Activated CD4-positive, alpha-beta T cell treated with anti-CD3 and anti-CD28 coated beads, Interleukin-2, amount 50 U/mL, for 48 hours (primary cell): ENCODE measurements at regions not wholly inside any gene's neighbourhood (a gene's known extent, or its start where the extent isn't known, plus 50 kb on each side); places are given as distances from the start of the nearest gene placed in this dataset.

Experiments
- DNase-seq, 2 experiments: peaks; one replicate each; pipeline ENCODE4 v3.0.0-alpha.2; 2020

GRCh38 chr18:28647961-28648360 lies 471.0 kb upstream of the CDH2 start:
- no peak for DNase-seq

DNA sequence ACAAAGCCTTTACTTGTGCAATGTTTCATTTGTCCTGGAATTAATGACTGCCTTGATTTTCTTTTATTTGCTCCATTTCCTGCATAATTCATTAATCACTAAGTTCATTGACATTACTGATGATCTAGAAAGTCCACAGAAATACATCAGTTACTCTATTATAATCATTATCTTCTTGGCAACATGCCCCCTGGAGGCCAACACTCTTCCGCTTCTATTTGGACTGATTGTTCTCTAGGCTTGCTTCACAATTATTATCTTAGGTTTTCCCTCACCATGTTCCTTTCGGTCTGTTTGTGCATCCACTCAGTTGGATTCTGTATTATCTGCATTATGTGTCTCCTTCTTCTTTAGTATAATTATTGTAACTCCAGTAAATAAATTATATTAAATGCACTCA lies 461.0 kb upstream of the CDH2 start:
- DNase-seq = no peak

- no peak for DNase-seq
These were observed 458.6 kb upstream of the CDH2 start for GRCh38 chr18:28635530-28635929.

DNA sequence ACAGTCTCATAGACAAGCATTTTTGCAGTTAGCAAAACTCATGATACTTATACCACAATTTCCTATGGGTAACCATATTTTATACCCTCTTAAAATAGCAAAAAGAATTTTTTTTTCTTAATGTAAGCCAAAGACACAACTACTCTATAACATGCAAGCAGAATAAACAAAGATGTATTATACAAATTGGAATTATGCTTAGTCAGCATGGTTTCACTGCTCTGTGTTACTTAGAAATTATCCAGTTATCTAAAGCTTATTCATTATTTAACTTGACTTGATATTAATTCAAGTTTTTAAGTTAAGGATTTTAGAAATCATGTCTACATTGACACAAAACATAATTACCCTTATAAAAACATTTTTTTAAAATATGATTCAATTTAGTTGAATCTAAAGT lies 449.8 kb upstream of the CDH2 start:
- no peak for DNase-seq

DNA sequence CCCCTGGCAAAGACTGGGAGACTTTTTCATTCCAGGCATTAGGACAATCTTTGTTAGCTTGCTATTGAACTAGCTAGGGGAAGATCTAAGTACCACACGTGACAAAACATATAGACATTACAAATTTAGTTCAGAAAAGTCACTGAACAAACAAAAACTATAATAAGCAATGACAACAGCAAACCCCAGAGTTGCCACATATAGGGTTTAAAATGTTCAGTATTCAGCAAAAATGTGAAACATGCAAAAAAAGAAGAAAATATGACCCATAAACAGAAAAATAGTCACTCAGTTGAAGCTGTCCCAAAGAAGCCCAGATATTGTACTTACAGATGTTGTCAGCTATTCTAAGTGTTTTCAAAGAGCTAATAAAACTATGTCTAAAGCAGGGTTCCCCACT lies 431.1 kb upstream of the CDH2 start:
- no peak for DNase-seq

GRCh38 chr18:28606686-28607085 lies 429.8 kb upstream of the CDH2 start:
- DNase-seq = no peak

GRCh38 chr18:28602391-28602790 lies 425.5 kb upstream of the CDH2 start:
- DNase-seq = no peak

DNA sequence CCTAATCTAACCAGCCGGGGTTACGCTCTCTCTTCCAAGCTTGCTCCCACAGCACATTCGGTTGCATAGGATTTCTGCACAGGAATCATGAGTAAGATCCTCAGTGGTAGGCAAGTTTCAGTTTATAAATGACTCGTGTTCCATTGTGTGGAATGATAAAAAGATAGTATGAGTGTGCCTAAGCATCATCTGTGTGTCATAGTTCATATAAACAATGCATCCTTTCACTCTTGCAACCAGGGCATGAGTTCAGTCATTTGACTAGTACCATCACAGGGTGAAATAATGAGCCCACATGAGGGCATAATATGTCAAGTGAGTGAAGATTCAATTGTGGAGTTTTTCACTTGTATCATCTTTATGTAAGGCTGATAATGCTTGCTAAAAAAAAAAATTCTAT lies 417.1 kb upstream of the CDH2 start:
- no peak for DNase-seq

DNA sequence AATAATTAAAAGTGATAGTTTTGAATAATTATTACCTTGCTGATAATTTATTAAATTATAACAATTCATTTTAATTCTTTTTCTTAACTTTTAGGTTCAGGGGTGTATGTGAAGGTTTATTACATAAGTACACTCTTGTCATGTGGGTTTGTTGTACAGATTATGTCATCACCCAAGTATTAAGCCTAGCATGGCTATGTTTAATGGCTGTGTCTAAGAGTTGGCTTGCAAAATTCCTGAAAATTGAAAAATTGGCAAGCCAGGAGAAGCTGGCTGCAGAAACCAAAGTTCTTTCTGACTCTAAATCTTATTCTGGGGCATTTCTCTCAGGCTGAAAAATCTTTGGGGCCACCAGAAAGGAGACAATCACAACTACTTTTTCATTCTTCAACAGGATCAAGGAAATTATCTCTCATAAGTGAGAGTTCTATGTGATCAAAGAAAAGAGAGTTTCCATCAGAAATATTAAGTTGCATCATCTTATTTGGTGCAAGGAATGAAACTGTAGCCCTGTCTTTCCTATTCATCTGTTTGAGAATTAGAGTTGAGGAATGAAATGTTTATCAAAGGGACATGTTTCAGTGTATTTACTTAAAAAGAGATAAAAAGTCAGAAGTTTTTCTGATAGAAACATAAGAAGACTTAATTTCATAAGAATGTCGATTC lies 412.1 kb upstream of the CDH2 start:
- DNase-seq = no peak

DNA sequence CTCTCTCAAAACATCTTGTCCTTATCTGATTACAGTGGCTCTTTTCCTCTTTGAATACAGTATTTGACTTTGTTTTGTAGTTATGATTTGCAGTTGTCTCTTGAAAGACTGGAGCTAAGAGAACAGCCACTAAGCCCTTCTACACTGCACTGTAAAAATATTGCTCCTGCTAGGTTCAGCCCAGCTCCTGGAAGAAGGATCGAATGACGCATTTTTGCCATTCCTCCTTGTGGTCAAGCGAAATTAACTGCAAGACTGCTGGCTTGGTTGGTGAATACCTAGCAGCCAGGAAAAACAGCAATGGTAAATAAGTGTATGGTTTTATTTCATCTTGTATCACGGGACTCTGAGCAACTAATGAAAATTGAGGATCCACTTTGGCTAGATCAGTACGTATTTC lies 407.8 kb upstream of the CDH2 start:
- DNase-seq = no peak

DNA sequence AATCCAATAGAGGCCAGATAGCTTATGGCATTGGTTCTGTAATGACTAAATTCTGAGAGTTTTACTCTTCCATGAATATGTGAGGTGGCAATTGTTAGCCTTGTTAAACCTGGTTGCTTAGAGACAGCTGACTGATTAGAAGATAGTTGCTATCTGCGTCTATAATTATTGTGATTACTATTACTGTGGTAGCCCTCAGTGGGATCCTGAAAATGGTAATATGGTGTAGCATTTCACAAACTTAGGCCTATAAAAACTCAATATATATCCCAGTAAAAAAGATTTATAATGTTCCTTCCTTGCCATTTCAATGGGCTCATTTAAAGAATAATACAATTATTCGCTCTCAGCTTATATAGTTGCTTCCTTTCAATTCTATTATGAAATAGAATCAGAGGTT lies 405.8 kb upstream of the CDH2 start:
- DNase-seq = no peak

DNA sequence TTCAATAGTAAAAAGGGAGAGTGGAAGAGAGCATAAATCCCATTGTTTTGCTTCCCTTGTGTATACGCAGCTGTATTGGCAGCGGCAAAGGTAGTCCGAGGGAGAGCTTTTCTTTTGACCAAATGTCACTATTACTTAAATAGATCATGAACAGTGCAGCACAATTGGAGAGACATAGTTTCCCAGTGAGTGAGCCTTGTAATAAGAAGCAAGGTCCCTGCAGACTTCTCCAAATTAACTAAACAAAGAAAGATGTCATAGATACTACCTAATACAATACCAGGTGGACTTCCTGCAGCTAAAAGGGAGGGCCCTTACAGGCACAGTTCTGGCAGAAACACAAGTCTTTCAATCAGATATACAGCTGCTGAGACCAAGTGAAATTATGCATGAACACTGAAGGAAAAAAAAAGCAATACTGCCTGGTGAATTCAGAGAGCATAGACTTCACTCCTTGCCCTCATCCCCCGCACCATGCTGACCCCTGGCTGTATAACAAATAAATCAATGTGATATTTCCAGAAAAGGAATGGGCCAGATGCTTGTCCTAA lies 404.7 kb upstream of the CDH2 start:
- DNase-seq = no peak

- DNase-seq = no peak
These were observed 400.0 kb upstream of the CDH2 start for GRCh38 chr18:28576941-28577340.

GRCh38 chr18:28575123-28575522 lies 398.2 kb upstream of the CDH2 start:
- DNase-seq = no peak

- DNase-seq = no peak
These were observed 397.2 kb upstream of the CDH2 start for GRCh38 chr18:28574175-28574574.

DNA sequence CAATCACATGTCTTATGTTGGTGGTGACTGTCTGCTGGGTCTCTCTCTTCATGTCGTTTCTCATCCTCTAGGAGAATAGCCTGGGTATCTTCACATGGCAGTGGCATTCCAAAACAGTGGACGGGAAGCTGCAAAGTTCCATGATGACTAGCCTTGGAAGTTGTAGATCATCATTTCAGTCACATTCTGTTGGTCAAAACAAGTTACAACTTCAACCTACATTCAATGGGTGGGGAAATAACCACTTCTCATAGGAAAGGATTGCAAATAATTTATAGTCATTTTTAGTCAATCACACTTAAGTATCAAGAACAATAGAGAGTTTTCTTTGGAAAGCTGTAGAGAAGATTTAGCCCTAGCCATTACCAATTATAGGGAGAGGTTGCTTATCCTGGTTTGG lies 395.0 kb upstream of the CDH2 start:
- no peak for DNase-seq

DNA sequence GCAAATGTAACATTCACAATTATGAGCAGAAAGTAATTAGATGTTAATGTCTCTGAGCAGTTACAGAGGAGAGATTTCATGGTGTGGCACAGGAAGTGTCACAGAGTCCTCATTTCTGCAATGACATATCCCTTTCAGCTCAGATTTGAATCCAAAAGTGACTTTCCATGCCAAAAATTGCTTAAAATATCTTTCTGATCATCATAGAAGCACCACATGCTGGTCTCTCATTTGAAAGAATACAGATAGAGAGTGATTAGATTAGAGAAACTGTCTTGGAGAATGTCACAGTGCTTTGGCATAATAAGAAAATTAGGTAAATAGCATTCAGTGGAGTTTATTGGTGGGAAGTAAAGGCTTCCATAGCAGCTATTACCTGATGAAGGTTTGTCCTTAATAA lies 383.4 kb upstream of the CDH2 start:
- no peak for DNase-seq

DNA sequence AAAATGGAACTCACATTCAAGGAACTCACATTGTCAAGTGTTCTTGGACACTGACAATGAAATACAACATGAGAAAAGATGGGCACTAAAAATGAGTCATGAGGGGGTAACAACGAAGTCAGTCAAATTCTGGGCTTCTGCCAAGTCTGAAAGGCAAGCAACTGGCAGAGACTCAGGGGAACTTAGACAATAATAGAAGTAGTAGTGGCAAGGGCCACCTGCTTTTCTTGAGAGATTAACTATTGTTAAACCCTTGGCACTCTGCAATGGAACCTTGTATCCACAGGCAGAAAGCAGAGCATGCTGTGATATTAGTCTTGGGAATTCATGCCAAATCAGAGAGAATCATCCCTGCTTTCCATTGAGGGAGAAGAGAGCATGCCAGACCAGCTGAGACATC lies 382.6 kb upstream of the CDH2 start:
- no peak for DNase-seq

- no peak for DNase-seq
These were observed 365.0 kb upstream of the CDH2 start for GRCh38 chr18:28541934-28542333.

DNA sequence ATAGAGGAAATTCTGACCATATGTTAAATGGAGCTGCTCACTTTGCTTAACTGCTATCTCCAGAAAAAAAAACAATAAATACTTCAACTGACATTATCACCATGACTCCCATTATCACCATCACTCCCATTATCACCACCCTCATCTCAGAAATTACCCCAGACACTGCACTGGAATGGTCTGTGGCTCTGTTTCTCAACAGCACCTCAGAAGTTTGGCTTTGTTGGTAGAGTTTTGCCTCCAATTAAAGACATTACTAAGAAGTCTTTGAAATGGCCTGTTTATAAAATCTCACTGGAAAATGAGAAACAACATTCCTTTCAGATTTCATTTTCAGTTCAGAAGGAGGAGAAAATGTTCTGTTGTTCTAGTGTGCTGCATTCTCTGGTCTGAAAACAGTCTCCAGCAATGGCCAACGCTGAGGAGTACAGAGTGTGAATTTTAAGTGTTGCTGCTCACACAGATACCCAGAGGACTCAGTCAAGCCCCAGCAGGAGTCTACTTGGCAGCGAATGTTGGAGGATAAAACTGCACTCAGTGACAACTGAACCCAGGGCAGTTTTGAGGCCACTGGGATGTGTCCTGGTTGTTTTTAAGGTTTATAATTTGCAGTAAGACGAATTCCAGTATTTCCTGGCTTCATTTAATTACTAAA lies 364.5 kb upstream of the CDH2 start:
- no peak for DNase-seq

DNA sequence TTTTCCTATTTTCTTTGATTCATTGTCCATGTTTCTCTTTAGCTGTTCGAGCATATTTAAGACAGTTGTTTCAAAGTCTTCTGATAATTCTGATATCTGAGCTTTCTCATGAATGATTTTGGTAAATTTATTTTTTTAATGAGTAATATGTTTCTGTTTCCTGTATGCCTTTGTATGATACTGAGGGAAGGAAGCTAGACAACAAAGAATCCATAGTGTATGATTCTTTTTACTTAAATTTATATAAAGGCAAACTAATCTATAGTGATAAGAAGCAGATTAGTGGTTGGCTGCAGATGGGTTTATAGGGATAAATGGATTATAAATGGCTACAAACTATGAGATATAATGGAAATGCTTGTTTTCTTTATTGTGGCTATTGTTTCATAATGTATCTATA lies 352.7 kb upstream of the CDH2 start:
- DNase-seq = no peak

DNA sequence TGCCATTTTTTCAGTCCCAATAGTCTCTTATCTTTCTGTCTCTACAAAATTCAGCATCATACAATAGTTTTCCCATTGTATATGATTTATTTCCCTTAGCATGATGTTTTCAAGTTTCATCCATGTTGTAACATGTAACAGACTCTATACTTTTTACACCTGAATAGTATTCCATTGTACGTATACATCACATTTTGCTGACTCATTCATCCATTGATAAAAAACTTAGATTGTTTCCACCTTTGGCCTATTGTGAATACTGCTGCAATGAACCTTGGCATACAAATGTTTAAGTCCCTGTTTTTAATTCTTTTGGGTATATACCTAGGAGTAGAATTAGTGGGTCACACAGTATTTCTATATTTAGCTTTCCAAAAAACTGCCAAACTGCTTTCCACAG lies 349.3 kb upstream of the CDH2 start:
- DNase-seq = no peak

GRCh38 chr18:28523758-28524475 lies 347.0 kb upstream of the CDH2 start:
- DNase-seq = no peak

GRCh38 chr18:28522236-28522635 lies 345.3 kb upstream of the CDH2 start:
- DNase-seq = no peak
